Bone marrow (tissue), 2 donors: ENCODE measurements at regions not wholly inside any gene's neighbourhood (a gene's known extent, or its start where the extent isn't known, plus 50 kb on each side); places are given as distances from the start of the nearest gene placed in this dataset.
"Not testable (repeated sequence)": the region's sequence is repeated elsewhere in the genome, so short reads cannot be mapped to it uniquely, and the experiment has no call there.

Experiments
- DNase-seq, 2 donors: peaks; one replicate each; lab custom pipeline; 2025; lab: John Stamatoyannopoulos, UW

GRCh38 chr12:31906557-31907301 lies 52.5 kb upstream of the RESF1 start:
- peak; percentile 4 to 59 for DNase-seq

- no peak for DNase-seq
Observed at GRCh38 chr12:31903025-31903424, 56.2 kb upstream of the RESF1 start.

GRCh38 chr12:31900271-31900670 lies 58.9 kb upstream of the RESF1 start:
- DNase-seq: no peak

DNA sequence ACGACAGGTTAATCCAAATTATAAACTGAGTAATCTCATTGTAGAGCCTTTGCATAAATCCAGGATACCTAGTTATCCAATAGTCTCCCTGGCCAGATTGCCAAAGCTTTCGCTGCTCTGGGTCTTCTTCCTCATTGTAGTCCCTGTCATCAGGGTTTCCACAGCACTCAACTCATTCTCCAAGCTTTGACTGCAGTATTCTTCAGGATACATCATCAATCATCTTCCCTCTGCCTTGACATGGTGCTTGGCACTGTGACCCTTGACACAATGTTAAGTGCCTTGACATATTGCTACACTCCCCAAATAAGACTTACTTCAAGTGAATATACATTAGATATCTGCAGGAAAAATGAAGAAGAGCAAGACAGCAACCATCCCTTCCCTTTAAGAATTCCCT lies 60.1 kb upstream of the RESF1 start:
- no peak for DNase-seq

DNA sequence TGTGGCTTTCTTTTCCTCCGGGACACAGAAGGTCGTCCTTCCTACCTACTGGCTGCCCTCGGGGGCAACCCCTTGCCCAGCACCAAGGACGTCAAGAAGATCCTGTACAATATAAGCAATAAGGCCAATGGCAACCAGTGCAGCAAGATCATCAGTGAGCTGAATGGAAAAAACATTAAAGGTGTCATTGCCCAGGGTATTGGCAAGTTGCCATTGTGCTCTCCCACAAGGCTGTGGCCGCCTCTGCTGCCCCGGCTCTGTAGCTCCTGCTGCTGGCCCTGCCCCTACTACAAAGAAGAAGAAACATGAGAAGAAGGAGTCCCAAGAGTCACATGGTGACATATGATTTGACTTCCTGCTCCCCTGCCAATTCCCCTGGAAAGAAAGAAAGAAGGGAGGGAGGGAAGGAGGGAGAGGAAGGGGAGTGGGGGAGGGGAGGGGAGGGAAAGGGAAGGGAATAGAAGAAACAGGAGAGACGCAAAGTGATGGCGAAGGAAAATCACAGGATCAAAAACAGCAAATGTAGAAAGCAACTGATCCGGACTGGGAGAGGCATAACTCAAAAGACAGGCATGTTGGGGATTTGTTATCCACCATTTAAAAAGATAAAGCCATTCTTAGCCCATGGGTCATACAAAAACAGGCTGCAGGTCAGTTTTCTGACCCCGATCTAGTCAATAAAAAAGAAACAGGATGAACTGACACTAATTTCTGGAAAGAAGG lies 61.3 kb upstream of the RESF1 start:
- no peak for DNase-seq

DNA sequence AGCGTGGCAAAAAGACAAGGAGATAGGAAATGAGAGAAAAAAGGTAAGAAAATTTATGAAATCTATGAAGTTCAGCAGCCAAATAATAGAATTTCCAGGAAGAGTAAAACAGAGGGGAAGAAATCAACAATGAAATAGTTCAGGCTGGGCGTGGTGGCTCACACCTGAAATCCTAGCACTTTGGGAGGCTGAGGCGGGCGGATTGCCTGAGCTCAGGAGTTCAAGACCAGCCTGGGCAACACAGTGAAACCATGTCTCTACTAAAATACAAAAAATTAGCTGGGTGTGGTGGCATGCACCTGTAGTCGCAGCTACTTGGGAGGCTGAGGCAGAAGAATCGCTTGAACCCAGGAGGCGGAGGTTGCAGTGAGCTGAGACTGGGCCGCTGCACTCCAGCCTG lies 62.1 kb upstream of the RESF1 start:
- not testable (repeated sequence) for DNase-seq

DNA sequence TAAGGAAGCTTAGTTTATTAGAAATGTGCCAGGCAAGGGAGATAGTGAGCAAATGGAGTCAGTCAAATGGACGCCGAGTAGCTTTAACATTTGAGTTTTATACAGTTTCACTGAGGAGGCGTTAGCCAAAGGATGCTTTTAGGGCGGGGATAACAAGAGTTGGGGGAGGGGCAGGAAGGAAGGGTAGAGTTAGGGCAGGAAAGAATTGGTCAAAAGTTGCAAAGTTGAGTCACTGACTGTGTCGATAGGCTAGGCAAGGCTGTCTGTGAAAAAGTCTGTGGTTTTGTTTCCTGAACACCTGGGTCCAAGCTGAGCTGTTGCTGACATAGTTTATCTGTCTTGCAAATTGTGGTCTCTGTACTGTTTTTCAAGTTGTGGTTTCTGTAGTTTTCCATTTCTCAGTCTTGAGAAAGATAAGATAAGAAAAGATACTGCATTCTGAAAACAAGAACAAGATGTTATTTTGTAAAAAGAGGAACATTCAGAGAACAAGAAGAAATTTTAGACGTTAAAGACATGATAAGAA lies 62.6 kb upstream of the RESF1 start:
- DNase-seq: peak in 1 of 2 donors; percentile 68

GRCh38 chr12:31895449-31896150 lies 63.6 kb upstream of the RESF1 start:
- no peak for DNase-seq

DNA sequence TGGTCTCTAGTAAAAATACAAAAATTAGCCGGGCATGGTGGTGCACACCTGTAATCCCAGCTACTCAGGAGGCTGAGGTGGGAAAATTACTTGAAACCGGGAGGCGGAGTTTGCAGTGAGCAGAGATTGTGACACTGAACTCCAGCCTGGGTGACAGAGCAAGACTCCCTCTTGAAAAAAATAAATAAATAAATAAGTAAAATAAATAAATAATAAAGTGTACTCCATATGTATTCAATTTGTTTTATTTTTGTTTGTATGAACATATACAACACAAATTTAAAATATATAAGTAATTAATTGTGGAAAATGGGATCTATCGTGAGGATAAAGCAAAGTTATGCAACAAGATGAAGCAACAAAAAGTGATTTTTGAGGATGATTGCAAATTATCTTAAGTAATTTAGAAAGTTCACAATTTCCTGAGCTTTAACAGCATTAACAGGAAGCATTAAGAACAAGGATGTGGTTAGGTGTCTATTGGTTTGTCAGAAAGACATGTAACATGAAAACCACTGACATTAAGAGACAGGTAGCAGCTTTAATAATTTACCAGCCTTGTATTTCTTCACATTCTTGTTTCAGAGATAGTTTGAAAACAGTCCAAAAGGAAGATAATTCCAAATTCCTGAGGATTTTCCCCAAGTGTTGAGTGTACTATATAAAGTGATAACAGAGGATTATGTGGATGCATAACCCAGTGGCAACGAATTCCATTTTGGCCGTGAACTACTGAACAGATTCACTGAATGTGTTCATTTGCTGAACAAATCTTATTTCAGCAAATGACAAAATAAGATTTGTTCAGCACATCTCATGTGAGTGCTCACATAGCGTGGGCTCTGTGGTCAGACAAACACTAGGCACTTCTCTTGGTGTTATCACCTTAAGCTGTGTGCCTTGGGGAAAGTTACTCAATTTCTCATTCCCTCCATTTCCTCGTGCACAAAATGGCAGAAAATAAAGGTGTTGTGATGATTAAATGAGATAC lies 68.6 kb upstream of the RESF1 start:
- no peak for DNase-seq

GRCh38 chr12:31887109-31887811 lies 72.0 kb upstream of the RESF1 start:
- no peak for DNase-seq

DNA sequence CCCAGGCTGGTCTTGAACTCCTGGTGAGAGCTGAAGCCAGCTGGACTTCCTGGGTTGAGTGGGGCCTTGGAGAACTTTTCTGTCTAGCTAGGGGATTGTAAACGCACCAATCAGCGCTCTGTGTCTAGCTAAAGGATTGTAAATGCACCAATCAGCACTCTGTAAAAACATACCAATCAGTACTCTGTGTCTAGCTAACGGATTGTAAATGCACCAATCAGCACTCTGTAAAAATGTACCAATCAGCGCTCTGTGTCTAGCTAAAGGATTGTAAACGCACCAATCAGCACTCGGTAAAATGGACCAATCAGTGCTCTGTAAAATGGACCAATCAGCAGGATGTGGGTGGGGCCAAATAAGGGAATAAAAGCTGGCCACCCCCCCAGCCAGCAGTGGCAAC lies 76.5 kb upstream of the RESF1 start:
- DNase-seq: not testable (repeated sequence)

DNA sequence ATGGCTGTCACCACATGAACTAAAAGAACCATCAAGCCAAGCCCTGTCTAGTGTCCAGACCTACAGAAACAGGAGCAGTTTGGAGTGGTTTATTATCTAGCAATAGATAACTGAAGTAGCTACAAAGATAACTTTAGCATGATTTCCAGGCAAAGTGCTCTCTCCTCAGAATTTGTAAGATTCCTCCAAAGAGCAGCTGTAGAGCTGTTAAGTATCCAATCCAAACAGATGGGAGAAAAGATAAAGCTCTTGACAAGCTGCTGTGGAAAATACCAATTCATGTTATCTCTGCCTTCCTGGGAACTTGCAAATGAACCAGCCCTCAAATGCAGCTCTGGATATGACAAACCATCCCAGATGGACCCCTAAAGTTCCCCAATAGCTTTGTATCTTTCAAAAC lies 78.9 kb upstream of the RESF1 start:
- DNase-seq: no peak

- DNase-seq: no peak
Observed at GRCh38 chr12:31877884-31878283, 81.3 kb upstream of the RESF1 start.

- DNase-seq: peak in 1 of 2 donors; percentile 75
Observed at GRCh38 chr12:31876568-31877424, 82.4 kb upstream of the RESF1 start.

DNA sequence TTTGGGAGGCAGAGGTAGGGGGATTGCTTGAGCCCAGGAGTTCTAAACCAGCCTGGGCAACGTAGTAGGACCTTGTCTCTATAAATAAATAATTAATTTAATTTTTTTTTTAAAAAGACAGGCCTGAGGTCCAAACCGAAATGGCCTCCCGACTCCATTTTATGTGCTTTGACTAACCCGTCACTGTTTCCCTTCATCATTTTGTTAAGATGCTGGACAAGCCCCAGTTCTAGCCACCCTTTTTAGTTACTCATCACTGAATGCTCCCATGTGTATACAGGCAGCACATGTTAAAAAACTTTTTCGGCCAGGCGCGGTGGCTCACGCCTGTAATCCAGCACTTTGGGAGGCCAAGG lies 83.6 kb upstream of the RESF1 start:
- no peak for DNase-seq

- DNase-seq: peak in 1 of 2 donors; percentile 89
Observed at GRCh38 chr12:31874961-31875608, 84.1 kb upstream of the RESF1 start.

- no peak for DNase-seq
Observed at GRCh38 chr12:31872831-31873604, 86.2 kb upstream of the RESF1 start.

DNA sequence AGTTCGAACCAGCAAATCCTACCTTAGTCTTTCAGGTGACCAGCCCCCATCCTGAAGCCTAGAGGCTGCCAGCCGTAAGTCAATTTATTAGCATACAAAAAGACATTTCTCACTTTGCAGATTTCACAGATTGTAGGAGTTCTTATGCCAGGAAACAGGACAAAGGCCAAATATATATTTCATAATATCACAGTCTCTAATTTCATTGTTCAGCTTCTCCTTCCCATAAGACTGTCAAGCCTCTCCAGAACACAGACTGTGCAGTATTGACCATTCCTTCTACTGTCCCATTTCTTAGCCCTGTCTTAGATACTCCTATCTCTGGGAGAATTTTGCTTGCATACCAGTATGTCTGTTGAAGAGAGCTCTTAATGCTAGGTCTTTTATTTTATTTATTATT lies 89.2 kb upstream of the RESF1 start:
- DNase-seq: no peak

- no peak for DNase-seq
Observed at GRCh38 chr12:31868965-31869364, 90.2 kb upstream of the RESF1 start.
